ENCODE measurements at regions not wholly inside any gene's neighbourhood (a gene's known extent, or its start where the extent isn't known, plus 50 kb on each side); places are given as distances from the start of the nearest gene placed in this dataset.
"Not testable (repeated sequence)": the region's sequence is repeated elsewhere in the genome, so short reads cannot be mapped to it uniquely, and the experiment has no call there.

DNA sequence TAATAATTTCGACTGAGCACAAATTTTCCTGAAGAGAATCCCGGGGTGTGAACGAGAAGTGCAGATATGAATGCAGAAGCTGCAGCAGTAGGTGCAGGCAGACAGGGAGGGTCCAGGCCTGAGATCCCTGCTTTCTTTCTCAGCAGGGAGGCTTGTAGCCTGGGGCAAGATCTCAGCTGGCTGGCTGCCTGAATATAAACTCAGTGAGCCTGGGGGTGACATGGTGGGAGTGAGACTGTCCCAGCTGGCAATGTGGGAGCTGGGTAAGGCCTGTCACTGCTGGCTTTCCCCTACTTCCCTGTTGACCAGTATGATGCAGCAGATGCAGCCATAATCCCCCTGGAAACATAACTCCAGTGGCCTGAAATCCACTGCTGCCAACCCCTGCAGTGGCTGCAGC lies 325.2 kb downstream of the CETN3 start:
- in situ Hi-C loops (cut with HindIII; ENCODE audit: low sequenced_read_pairs): loop anchor here (5.0 kb wide), 1 partner anchor 53 kb away; no protein-coding TSS in a partner anchor

DNA sequence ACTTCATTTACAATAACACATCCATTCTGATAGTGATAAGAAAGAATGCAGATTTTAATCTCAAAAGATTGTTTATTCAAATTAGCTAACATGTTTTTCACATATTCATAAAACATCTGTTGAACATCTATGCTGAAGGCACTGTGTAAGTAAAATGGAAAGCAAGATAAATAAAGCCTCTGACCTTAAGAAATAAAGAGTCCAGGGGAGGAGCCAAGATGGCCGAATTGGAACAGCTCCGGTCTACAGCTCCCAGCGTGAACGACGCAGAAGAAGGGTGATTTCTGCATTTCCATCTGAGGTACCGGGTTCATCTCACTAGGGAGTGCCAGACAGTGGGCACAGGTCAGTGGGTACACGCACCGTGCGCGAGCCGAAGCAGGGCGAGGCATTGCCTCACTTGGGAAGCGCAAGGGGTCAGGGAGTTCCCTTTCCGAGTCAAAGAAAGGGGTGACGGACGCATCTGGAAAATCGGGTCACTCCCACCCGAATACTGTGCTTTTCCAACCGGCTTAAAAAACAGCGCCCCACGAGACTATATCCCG lies 336.5 kb downstream of the CETN3 start:
- in situ Hi-C loops (cut with HindIII; ENCODE audit: low sequenced_read_pairs): not testable (repeated sequence)

DNA sequence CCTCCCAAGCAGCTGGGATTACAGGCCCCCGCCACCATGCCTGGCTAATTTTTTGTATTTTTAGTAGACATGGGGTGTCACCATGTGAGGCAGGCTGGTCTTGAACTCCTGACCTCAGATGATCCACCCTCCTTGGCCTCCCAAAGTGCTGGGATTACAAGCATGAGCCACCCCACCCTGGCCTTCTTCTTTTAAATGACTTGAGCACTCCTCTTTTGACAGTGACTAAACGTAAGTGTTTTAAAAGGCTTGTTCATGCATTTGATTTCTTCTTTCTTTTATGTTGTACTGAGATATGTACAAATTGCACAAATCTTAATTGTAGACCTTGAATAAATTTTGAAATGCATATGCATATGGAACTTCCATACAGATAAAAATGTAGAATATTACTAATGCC lies 337.9 kb downstream of the CETN3 start:
- in situ Hi-C loops (cut with HindIII; ENCODE audit: low sequenced_read_pairs): no loop called here

DNA sequence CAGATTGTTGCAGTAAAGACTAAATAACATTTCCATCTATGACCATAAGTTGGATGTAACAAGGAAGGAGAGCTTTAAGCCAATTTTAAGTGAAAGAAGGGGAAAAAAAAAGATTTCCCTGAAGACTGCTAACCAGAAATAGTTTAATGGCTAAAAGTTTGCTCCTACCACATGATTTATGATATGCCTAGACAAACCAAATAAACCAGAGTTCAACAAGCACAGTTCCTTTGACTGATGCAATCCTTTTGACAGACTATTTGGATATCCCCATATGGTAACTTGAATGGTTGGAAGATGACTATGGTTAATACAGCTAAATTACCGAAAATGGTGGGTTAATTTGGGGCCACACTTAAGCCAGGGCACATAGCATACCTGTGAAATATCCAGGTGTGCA lies 338.5 kb downstream of the CETN3 start:
- in situ Hi-C loops (cut with HindIII; ENCODE audit: low sequenced_read_pairs): no loop called here

DNA sequence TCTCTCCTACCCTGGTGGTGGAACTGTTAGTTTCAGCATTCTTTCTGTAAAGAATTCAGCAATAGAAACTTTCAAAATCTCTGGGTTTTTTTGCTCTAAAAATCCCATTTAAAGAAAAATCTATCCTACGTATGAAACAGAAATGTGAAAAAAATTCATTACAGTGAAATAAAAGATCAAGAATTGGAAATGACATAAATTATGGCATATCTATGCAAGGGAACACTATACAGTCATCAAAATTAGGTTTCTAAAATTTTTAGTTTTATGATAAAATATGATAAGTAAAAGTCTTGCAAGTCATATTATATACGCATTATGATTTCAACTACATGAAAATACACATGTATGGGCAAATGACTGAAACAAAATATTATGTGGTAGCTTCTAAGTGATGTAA lies 342.6 kb downstream of the CETN3 start:
- in situ Hi-C loops (cut with HindIII; ENCODE audit: low sequenced_read_pairs): no loop called here

DNA sequence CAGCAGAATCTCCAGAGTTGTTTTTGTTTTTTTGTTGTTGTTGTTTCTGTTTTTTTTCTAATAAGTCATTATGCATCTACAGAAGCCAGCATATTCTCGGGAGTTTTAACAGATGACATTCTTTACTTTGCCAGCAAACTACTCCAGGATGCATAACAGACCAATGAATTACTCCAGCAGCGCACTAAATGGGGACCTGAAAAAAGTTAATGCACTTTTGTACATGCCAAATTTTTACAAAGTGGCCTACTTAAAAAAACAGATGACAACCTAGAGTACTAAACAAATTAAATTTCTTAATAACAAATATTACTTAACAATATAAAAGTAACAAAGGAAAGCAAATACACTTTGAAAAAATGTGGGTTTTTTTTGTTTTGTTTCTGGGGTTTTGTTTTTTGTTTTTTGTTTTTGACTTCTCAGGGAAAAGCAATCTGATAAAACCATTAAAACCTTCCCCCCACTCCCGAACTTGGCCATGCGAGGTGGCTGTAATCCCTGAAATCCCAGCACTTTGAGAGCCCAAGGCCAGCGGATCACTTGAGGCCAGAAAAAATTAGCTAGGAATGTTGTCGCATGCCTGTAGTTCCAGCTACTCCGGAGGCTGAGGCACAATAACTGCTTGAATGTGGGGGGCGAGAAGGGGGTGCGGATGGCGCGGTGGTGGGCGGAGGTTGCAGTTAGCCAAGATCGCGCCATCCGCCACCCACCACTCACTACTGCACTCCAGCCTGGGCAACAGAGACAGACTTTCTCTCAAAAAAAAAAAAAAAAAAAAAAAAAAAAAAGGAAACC lies 352.4 kb downstream of the CETN3 start:
- in situ Hi-C loops (cut with HindIII; ENCODE audit: low sequenced_read_pairs): no loop called here

DNA sequence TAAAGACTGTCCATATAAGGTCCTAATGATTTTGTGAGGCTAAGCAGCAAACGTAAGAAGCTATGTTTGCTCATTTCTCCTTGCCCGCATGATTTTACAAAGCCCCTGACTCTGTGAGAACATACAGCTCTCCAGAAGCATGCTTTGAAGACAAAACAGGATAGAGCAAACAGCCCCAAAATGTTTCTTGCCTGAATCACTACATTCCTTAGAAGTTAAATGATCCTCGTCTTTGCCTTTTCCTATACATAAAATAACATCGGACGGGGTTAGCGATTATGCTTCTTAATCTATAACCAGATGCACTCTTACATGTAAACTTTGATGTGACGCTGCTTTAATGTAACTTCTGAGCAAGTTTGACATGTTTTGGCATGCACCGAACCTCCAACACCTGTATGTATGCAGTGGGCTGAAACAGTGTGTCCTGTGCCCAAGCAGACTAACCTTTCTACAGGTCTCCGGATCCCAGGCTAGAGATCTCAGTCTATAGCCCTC lies 353.7 kb downstream of the CETN3 start:
- in situ Hi-C loops (cut with HindIII; ENCODE audit: low sequenced_read_pairs): no loop called here

DNA sequence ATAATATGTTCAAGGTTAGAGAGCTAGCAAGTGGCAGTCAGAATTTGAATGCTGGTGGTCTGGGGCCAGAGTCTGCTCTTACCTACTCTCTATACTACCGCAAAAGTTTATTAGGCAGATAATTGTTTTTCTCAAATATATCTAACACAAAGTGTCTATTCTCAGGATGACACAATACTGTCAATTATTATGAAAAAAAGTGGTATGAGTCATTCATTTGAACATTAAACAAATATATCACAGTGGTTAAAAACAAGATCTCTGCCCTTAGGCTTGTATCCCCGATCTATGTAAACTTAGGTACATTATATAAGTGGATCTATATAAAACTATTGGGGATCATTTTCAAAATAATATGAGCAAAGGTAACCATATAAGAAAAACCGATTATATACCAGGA lies 354.9 kb downstream of the CETN3 start:
- in situ Hi-C loops (cut with HindIII; ENCODE audit: low sequenced_read_pairs): no loop called here

DNA sequence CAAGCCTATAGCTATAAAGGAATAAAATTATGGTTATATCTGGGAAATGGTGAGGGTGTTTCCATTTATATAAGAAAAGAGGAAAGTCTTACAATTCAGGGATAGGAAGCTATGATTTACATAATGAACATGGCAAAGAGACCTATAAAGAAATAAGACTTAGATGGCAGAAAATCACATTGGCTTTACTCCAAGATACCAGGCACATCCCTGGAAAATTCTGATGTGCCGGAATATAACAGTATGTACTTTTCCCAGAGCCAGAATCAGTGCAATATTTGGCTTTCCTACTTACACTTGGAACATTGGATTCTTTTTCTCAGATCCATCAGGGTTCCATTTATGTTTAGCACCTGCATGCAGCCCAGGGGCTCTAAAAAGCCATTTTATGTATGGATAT lies 357.8 kb downstream of the CETN3 start:
- in situ Hi-C loops (cut with HindIII; ENCODE audit: low sequenced_read_pairs): no loop called here

DNA sequence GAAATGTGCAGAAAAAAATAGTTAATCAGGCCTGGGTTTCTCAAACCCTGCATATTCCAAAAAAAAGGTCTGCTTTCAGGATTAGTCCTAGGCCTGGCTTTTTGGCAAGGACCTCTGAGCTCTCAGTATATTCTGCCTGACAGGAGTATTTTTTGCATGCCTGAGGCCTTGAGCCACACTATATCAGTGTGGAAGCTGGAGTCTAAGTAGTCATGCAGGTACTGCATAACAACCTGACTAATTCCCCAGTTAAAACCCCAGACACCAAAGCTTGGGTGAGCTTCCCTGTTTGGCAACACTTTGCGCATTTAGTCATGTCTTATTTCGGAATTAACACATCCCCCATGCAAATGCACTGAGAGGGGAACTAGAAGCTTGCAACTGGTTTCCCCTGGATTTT lies 359.5 kb downstream of the CETN3 start:
- in situ Hi-C loops (cut with HindIII; ENCODE audit: low sequenced_read_pairs): no loop called here

DNA sequence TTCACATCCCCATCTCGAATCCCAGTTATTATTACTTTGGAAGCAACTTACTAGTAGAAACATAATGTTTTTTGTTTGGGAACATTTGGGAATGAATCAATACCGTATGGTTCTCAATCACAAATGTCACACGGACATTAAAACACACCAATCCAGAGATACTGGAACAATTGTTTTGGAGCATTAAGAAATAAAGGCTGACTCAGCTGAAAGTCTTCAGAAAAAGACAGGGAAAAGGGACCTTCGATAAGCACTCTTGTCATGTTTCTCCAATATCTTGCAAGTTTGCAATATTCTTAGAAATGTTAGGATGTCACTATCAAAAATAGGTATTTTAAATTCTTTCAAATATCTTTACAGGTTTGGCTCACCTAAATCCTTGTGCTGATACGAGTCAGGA lies 362.4 kb downstream of the CETN3 start:
- in situ Hi-C loops (cut with HindIII; ENCODE audit: low sequenced_read_pairs): no loop called here

DNA sequence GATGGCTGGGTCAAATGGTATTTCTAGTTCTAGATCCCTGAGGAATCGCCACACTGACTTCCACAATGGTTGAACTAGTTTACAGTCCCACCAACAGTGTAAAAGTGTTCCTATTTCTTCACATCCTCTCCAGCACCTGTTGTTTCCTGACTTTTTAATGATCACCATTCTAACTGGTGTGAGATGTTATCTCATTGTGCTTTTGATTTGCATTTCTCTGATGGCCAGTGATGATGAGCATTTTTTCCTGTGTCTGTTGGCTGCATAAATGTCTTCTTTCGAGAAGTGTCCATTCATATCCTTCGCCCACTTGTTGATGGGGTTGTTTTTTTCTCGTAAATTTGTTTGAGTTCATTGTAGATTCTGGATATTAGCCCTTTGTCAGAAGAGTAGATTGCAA lies 369.5 kb downstream of the CETN3 start:
- in situ Hi-C loops (cut with HindIII; ENCODE audit: low sequenced_read_pairs): not testable (repeated sequence)

DNA sequence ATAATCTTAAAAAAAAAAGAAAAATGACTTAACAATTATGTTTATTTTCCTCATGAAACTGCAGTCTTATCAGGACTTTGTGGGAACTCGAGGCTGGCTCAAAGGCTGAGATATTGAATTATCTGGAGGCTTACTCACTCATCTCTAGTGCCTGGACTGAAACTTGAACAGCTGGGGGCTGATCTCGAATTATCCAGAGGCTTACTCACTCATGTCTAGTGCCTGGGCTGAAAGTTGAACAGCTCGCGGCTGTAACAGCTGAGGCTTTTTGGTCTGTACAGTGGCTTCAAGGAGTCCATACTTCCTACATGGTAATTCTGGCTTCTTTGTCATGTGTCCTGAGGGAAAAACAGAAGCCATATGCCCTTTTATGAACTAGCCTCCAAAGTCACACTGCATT lies 371.9 kb downstream of the CETN3 start:
- in situ Hi-C loops (cut with HindIII; ENCODE audit: low sequenced_read_pairs): no loop called here

DNA sequence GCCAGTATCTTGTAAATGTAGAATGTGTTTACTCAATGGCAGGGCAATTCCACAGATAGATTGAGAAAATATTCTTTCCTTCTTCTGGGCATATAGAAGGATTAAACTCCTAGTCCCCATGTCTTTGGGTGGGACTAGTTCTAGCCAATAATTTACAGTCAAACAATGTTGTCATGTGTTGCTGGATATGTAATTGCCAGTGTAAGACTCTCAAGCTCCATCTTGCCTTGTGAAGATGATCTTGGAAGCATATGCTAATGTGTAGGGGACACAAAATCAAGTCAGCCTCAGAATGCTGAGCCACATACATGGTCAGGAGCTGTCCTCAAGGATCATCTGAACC lies 386.9 kb downstream of the CETN3 start:
- in situ Hi-C loops (cut with HindIII; ENCODE audit: low sequenced_read_pairs): no loop called here

DNA sequence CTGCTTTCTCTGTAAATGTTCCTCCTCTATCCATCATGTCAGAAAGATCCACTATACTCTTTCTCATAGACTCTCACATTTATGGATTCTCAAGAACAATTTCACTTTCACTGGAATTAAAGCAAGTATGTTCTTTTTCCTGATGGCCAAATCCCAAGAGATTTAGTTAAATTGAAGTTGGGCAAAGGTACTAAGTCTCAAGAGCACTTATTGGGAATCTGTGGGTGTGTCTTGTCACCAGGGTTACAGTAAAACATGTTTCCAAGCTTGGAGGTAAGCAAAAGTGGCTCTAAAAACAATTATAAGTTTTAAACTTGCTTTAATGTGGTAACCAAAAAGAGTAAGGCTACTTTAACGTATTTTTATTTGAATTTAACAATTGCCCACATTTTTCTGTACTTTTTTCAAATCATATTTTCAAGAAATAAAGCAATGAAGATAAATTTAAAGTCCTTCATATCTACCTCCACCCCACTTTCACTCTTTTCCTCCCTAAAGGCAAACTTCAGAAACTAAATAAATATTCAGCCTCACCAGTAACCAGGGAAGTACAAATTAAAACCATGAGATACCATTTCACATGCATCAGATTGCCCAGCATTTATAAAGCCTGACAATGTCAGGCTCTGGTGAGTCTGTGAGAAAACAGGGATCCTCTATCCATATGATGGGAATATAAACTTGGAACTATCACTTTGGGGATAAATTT lies 387.4 kb downstream of the CETN3 start:
- in situ Hi-C loops (cut with HindIII; ENCODE audit: low sequenced_read_pairs): no loop called here

DNA sequence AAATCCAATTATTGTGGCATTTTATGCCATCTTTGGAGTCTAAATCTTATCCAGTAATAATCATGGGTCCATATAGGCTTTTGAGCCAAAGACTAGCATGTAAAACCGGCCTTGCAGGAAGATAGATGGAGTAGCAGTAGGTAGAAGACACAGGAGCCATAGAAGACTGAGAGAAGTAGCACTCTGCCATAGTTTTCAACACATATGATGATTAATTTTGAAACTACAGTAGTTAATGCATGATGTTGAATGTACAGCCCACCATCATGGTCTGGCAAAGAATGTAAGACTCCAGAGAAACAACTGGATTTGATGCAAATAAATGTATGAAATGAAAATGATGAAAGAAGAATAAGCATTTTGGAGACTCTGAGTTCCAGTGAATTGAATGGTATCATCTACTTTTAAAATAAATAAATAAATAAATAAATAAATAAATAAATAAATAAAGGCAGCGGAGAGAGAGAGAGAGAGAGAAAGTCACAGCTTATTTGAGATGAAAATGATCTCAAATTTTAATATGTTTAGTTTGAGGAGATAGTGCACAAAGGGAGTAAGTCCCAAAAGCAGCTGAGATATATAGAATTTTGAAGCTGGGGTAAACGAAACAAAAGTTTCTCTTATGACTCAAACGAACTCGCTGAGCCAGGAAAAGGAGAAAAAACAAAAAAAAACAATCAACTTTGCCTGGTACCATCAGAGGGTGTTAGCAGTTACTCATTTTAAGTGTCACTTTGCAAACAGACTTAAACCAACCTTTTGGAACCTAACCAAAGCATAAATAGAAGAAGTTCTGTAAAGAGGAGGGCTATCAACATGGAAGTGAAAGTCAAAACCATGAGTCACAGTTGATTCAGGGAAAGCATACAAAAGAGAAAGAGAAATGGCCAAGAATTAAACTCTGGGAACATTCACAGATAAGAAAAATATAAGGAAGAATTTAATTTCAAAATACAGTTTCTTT lies 388.7 kb downstream of the CETN3 start:
- in situ Hi-C loops (cut with HindIII; ENCODE audit: low sequenced_read_pairs): no loop called here

DNA sequence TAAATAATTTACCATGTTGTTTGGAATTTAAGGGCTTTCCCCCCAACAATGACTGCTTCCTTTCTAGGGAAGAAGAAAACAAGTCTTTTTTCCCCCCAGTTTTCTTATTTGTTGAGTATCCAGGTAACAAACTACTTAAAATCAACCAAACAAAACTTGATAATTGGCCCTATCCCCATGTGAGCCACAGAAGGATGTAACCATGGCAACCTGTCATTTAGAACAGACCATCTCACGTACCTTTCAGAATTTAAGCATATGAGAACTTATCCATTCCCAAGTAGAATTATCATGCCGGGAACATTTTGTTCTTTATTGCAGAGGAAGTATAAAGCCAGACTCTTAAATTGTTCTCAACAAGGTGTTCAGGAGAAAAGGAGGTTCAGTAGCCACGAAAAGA lies 392.3 kb downstream of the CETN3 start:
- in situ Hi-C loops (cut with HindIII; ENCODE audit: low sequenced_read_pairs): loop anchor here (5.0 kb wide), 1 partner anchor 75 kb away; no protein-coding TSS in a partner anchor

DNA sequence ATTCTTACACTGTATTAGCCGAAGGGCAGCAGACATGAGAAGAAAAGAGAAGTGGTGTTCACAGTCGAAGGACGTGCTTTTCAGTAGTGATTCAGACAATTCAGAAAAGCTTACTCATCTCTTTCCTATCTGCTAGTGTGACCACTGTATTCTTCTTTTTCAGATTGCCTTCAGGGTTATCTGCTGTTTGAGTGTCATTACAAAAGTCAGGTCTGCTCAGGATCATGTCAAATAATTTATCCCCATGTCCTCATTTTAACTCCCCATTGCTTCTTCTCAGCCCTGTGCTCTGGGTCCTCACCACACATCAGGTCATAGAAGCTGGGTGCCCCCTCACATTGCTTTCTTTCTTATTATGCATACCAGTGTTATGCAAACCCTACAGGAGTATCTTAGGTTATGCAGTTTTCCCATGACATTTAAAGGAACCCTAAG lies 394.0 kb downstream of the CETN3 start:
- in situ Hi-C loops (cut with HindIII; ENCODE audit: low sequenced_read_pairs): loop anchor here (5.0 kb wide), 1 partner anchor 77 kb away; no protein-coding TSS in a partner anchor

DNA sequence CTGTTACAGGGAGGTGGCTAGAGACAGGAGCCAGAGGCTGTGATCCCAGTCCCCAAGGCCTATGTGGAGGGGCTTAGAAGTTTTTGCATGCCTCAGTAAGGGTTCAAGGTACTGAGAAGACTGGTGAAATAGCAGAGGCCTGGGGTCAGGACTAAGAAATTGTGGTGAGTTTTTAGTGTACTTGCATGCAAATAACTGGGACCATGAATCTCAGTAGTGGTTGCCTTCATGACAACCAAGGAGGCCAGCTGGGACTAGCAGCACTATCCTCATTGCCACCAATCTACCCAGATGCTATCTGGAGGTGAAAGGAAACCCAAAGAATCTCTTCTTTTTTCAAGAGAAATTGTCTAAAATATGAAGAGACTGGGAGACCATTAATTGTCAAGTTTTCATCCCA lies 395.1 kb downstream of the CETN3 start:
- in situ Hi-C loops (cut with HindIII; ENCODE audit: low sequenced_read_pairs): no loop called here

DNA sequence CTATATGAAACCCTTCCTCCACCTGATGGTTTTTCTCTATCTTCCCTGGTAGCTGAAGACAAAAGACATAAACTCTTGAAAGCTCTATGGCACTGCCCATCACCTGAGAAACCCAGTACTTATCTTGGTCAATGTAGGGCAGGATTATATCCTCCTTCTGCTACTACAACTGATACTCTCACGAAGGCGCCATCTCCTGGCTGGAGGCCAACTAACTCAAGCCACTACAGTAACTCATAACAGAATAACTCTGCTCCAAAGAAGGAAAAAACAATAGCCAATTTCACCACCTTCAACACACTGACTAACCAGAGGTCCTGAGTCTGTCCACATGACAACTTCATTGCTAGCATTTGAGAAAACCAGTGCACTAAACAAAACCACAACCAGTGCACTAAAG lies 409.2 kb downstream of the CETN3 start:
- in situ Hi-C loops (cut with HindIII; ENCODE audit: low sequenced_read_pairs): no loop called here

All from endothelial cell of hepatic sinusoid (primary cell).